ENCODE measurements at regions not wholly inside any gene's neighbourhood (a gene's known extent, or its start where the extent isn't known, plus 50 kb on each side); places are given as distances from the start of the nearest gene placed in this dataset.

- H3K4me2 ChIP-seq (ENCODE audit: low read length), result no peak overlapping the region
- ATAC-seq (no peak), DNase-seq (ENCODE audit: low read depth, low spot score) (no peak)
- no peak for TF ChIP-seq SP1 (IDR thresholded peaks at IDR 0.05; ENCODE audit: low read depth)
- no peak for TF ChIP-seq SIN3A (IDR thresholded peaks at IDR 0.05; ENCODE audit: low read depth)
- no peak for TF ChIP-seq RAD21 (IDR thresholded peaks at IDR 0.05; ENCODE audit: low read depth)
- no peak for TF ChIP-seq FOSL1 (IDR thresholded peaks at IDR 0.05; ENCODE audit: low read depth)
- no peak for TF ChIP-seq YY1 (IDR thresholded peaks at IDR 0.05; ENCODE audit: extremely low read depth, insufficient replicate concordance, low read depth, low read length)
- TF ChIP-seq EZH2phosphoT487 (IDR thresholded peaks at IDR 0.05; ENCODE audit: borderline replicate concordance), result no peak
- TF ChIP-seq, protein P1, sequence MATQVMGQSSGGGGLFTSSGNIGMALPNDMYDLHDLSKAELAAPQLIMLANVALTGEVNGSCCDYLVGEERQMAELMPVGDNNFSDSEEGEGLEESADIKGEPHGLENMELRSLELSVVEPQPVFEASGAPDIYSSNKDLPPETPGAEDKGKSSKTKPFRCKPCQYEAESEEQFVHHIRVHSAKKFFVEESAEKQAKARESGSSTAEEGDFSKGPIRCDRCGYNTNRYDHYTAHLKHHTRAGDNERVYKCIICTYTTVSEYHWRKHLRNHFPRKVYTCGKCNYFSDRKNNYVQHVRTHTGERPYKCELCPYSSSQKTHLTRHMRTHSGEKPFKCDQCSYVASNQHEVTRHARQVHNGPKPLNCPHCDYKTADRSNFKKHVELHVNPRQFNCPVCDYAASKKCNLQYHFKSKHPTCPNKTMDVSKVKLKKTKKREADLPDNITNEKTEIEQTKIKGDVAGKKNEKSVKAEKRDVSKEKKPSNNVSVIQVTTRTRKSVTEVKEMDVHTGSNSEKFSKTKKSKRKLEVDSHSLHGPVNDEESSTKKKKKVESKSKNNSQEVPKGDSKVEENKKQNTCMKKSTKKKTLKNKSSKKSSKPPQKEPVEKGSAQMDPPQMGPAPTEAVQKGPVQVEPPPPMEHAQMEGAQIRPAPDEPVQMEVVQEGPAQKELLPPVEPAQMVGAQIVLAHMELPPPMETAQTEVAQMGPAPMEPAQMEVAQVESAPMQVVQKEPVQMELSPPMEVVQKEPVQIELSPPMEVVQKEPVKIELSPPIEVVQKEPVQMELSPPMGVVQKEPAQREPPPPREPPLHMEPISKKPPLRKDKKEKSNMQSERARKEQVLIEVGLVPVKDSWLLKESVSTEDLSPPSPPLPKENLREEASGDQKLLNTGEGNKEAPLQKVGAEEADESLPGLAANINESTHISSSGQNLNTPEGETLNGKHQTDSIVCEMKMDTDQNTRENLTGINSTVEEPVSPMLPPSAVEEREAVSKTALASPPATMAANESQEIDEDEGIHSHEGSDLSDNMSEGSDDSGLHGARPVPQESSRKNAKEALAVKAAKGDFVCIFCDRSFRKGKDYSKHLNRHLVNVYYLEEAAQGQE (IDR thresholded peaks at IDR 0.05; ENCODE audit: low read depth), result no peak
- TF ChIP-seq JUND (IDR thresholded peaks at IDR 0.05), result no peak
- TF ChIP-seq EGR1 (IDR thresholded peaks at IDR 0.05; ENCODE audit: low read depth), result no peak
- no peak for TF ChIP-seq CEBPB (IDR thresholded peaks at IDR 0.05; ENCODE audit: low read depth)
- TF ChIP-seq EZH2 (IDR thresholded peaks at IDR 0.05), result no peak
- no peak for TF ChIP-seq CBX3 (IDR thresholded peaks at IDR 0.05; ENCODE audit: low read depth)
- TF ChIP-seq MAX (IDR thresholded peaks at IDR 0.05), result no peak
- TF ChIP-seq SRF (IDR thresholded peaks at IDR 0.05; ENCODE audit: low read depth), result no peak
- TF ChIP-seq TCF7L2 (IDR thresholded peaks at IDR 0.05; ENCODE audit: borderline replicate concordance, extremely low read depth, insufficient read depth, insufficient read length), result no peak
- no peak for TF ChIP-seq ZFX (IDR thresholded peaks at IDR 0.05)
- H3K36me3 ChIP-seq (ENCODE audit: control insufficient read depth in 1 of 2, insufficient read depth in 2 of 2, low read length in 2 of 2), result no peaks in the 10 kb centered on the region
- H3K9me2 ChIP-seq (ENCODE audit: insufficient read depth), result no peaks in the 10 kb centered on the region
- intact Hi-C loops (cut with micrococcal nuclease), result no loop called here
- no peak overlapping the region for H2AFZ ChIP-seq (ENCODE audit: low read depth, low read length, poor library complexity, severe bottlenecking)
- POLR2A ChIA-PET, result no interaction called here
- no peaks in the 10 kb centered on the region for H4K20me1 ChIP-seq (ENCODE audit: insufficient read depth)
- no peak overlapping the region for H3K9ac ChIP-seq (ENCODE audit: low read length)
- no peaks in the 10 kb centered on the region for H3K9me3 ChIP-seq (ENCODE audit: control insufficient read depth in 1 of 2, insufficient read depth in 1 of 2, low read depth in 1 of 2, low read length in 2 of 2)
- H3K27me3 ChIP-seq (ENCODE audit: insufficient read depth, low read length), result peaks cover 35% of the 10 kb centered on the region
- H3K27ac ChIP-seq (ENCODE audit: low read depth, low read length), result no peak overlapping the region
- no peaks in the 10 kb centered on the region for H3K79me2 ChIP-seq (ENCODE audit: insufficient read depth, low read length)
- peaks cover 8 to 12% of the 10 kb centered on the region in 2 experiments for H3K4me1 ChIP-seq (ENCODE audit: control insufficient read depth in 1 of 2, insufficient read depth in 2 of 2, low read length in 2 of 2)
- RAD21 ChIA-PET (ENCODE audit: low non-redundant PET in 1 of 2, low total read pairs in 2 of 2, uncharacterized antibody in 2 of 2, unreplicated experiment in 2 of 2), result no interaction called here
- no peak overlapping the region for H3K4me3 ChIP-seq (replicated peaks in 1 of 2; ENCODE audit: low read depth in 1 of 2, low read length in 2 of 2)
- no TSS peak for BruUV-seq (replicated peaks)
- CTCF ChIA-PET, result no interaction called here
These were observed 66.7 kb upstream of the OLFM1 start for GRCh38 chr9:135020481-135021392.

Measured in HCT116 (cell line).